ENCODE measurements at regions not wholly inside any gene's neighbourhood (a gene's known extent, or its start where the extent isn't known, plus 50 kb on each side); places are given as distances from the start of the nearest gene placed in this dataset.

DNA sequence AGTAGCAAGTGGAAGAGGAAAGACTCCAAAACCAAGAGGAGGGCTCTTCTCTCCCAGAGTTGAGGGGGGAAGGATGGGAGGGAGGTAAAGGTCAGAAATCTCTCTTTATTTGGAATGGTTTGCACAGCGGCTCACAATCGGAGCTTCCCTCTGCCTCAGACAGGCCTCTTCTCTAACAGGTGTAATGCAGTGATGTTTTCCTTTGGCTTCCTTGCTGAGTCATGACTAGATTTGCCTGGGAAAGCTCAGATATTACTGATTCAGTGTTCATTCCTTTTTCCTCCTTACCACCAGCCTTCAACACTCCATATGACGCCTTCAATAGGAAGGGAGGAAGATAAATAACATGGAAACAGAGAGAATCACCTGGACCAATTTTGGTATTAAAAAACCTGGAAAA is 136.6 kb downstream of the RNF152 start:
- ChIA-PET POLR2A (no interaction called here), CTCF (no interaction called here)
- Histone ChIP-seq H3K4me1 (ENCODE audit: control insufficient read depth in 1 of 2, extremely low read depth in 1 of 2, insufficient read depth in 2 of 2, low read length in 2 of 2) (no peaks in the 10 kb centered on the region), H3K9me3 (no peaks in the 10 kb centered on the region), H3K4me3 (ENCODE audit: control insufficient read depth in 1 of 2, extremely low read depth in 1 of 2, low read length in 1 of 2) (no peak overlapping the region), H3K27me3 (replicated peaks in 1 of 2; ENCODE audit: control insufficient read depth in 2 of 2, extremely low read depth in 1 of 2, insufficient read depth in 2 of 2, low read length in 1 of 2) (peaks cover 0 to 6% of the 10 kb centered on the region in 2 experiments), H3K27ac (ENCODE audit: low read length) (no peak overlapping the region), H3K36me3 (ENCODE audit: control insufficient read depth in 2 of 2, extremely low read depth in 1 of 2, insufficient read depth in 1 of 2, low read length in 1 of 2) (no peaks in the 10 kb centered on the region)
- H3K4me3 Mint-ChIP-seq, result no peak overlapping the region
- ATAC-seq (replicated peaks in 1 of 4) (no peak), DNase-seq (no peak)
- no peaks in the 10 kb centered on the region for H3K9me3 Mint-ChIP-seq
- H3K36me3 Mint-ChIP-seq, result no peaks in the 10 kb centered on the region
- no CpG with 5 or more reads among the region's 3 CpGs for WGBS (ENCODE audit: insufficient coverage)
- H3K4me1 Mint-ChIP-seq, result no peaks in the 10 kb centered on the region
- H3K27me3 Mint-ChIP-seq, result peaks cover 7 to 9% of the 10 kb centered on the region in 2 donors
- no peak overlapping the region for H3K27ac Mint-ChIP-seq

DNA sequence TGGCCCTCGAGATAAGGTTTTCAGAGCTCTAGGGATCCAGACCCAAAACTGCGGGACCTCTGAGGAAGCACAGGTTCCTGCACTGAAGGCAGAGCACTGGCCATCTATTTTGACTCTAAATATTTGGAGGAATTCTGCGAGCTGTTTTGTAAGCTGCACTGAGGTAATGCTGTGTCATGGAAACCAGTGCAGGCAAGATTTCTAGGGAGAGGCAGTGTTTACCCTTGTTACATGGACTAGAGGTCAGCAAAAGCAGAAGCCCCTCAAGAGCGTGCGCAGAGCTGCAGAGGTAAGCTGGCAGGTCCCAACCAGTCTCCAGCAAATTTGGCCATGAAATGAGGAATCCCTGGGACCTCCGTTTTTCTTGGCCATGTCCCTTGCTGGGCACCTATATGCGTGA is 137.3 kb downstream of the RNF152 start:
- Histone ChIP-seq H3K4me3 (ENCODE audit: control insufficient read depth in 1 of 2, extremely low read depth in 1 of 2, low read length in 1 of 2) (no peak overlapping the region), H3K4me1 (ENCODE audit: control insufficient read depth in 1 of 2, extremely low read depth in 1 of 2, insufficient read depth in 2 of 2, low read length in 2 of 2) (no peaks in the 10 kb centered on the region), H3K9me3 (no peaks in the 10 kb centered on the region), H3K36me3 (ENCODE audit: control insufficient read depth in 2 of 2, extremely low read depth in 1 of 2, insufficient read depth in 1 of 2, low read length in 1 of 2) (no peaks in the 10 kb centered on the region), H3K27ac (ENCODE audit: low read length) (no peak overlapping the region), H3K27me3 (replicated peaks in 1 of 2; ENCODE audit: control insufficient read depth in 2 of 2, extremely low read depth in 1 of 2, insufficient read depth in 2 of 2, low read length in 1 of 2) (peaks cover 0 to 7% of the 10 kb centered on the region in 2 experiments)
- Mint-ChIP-seq H3K9me3 (no peaks in the 10 kb centered on the region), H3K4me3 (no peak overlapping the region), H3K27me3 (peaks cover 7 to 8% of the 10 kb centered on the region in 2 donors), H3K36me3 (no peaks in the 10 kb centered on the region), H3K27ac (no peak overlapping the region), H3K4me1 (no peaks in the 10 kb centered on the region)
- no peak for DNase-seq
- 74% methylated on average over 6 of the region's 7 CpGs for WGBS (ENCODE audit: insufficient coverage)
- ATAC-seq (replicated peaks in 1 of 4), result no peak
- ChIA-PET CTCF (no interaction called here), POLR2A (no interaction called here)

DNA sequence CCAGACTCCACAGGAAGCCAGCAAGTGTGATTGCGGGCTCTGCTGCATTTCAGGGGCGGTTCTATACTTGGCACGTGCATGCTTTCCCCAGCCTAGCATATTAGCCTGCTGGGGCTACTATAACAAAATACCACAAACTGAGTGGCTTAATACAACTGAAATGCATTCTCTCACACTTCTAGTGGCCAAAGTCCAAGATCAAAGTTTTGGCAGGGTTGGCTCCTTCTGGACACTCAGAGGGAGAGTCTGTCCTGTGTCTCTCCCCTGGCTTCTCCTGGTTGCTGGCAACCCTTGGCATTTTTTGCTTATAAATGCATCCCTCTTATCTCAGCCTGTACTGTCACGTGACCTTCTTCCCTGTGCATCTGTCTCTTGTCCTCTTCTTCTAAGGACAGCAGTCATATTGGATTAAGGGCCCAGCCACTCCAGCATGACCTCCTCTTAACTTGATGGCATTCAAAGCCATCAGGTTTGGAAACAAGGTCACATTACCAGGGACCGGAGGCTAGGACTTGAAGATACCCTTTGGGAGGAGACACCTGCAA is 138.7 kb downstream of the RNF152 start:
- 92% methylated on average over 5 of the region's 5 CpGs for WGBS (ENCODE audit: insufficient coverage)
- no peaks in the 10 kb centered on the region for H3K4me1 Mint-ChIP-seq
- DNase-seq (no peak), ATAC-seq (replicated peaks in 1 of 4) (no peak)
- Histone ChIP-seq H3K4me1 (ENCODE audit: control insufficient read depth in 1 of 2, extremely low read depth in 1 of 2, insufficient read depth in 2 of 2, low read length in 2 of 2) (no peaks in the 10 kb centered on the region), H3K27ac (ENCODE audit: low read length) (no peak overlapping the region), H3K27me3 (replicated peaks in 1 of 2; ENCODE audit: control insufficient read depth in 2 of 2, extremely low read depth in 1 of 2, insufficient read depth in 2 of 2, low read length in 1 of 2) (peaks cover 0 to 7% of the 10 kb centered on the region in 2 experiments), H3K4me3 (ENCODE audit: control insufficient read depth in 1 of 2, extremely low read depth in 1 of 2, low read length in 1 of 2) (no peak overlapping the region), H3K36me3 (ENCODE audit: control insufficient read depth in 2 of 2, extremely low read depth in 1 of 2, insufficient read depth in 1 of 2, low read length in 1 of 2) (no peaks in the 10 kb centered on the region), H3K9me3 (no peaks in the 10 kb centered on the region)
- POLR2A ChIA-PET, result no interaction called here
- no peak overlapping the region for H3K27ac Mint-ChIP-seq
- peaks cover 5 to 7% of the 10 kb centered on the region in 2 donors for H3K27me3 Mint-ChIP-seq
- CTCF ChIA-PET, result no interaction called here
- no peak overlapping the region for H3K4me3 Mint-ChIP-seq
- H3K9me3 Mint-ChIP-seq, result no peaks in the 10 kb centered on the region
- no peaks in the 10 kb centered on the region for H3K36me3 Mint-ChIP-seq

DNA sequence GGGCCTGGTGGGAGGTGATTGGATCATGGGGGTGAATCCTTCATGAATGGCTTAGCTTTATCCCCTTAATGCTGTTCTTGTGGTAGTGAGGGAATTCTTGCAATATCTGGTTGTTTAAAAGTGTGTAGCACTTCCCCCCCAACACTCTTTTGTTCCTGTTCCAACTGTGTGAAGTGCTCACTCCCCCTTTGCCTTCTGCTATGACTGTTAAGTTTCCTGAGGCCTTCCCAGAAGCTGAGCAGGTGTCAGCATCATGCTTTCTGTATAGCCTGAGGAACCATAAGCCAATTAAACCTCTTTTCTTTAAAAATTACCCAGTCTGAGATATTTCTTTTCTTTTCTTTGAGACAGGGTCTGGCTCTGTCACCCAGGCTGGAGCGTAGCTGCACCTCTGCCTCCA is 139.4 kb downstream of the RNF152 start:
- Mint-ChIP-seq H3K27me3 (peaks cover 7 to 8% of the 10 kb centered on the region in 2 donors), H3K27ac (no peak overlapping the region), H3K9me3 (no peaks in the 10 kb centered on the region), H3K4me1 (no peaks in the 10 kb centered on the region), H3K4me3 (no peak overlapping the region), H3K36me3 (no peaks in the 10 kb centered on the region)
- Histone ChIP-seq H3K36me3 (ENCODE audit: control insufficient read depth in 2 of 2, extremely low read depth in 1 of 2, insufficient read depth in 1 of 2, low read length in 1 of 2) (no peaks in the 10 kb centered on the region), H3K27ac (ENCODE audit: low read length) (no peak overlapping the region), H3K27me3 (replicated peaks in 1 of 2; ENCODE audit: control insufficient read depth in 2 of 2, extremely low read depth in 1 of 2, insufficient read depth in 2 of 2, low read length in 1 of 2) (peaks cover 0 to 7% of the 10 kb centered on the region in 2 experiments), H3K4me3 (ENCODE audit: control insufficient read depth in 1 of 2, extremely low read depth in 1 of 2, low read length in 1 of 2) (no peak overlapping the region), H3K4me1 (ENCODE audit: control insufficient read depth in 1 of 2, extremely low read depth in 1 of 2, insufficient read depth in 2 of 2, low read length in 2 of 2) (no peaks in the 10 kb centered on the region), H3K9me3 (no peaks in the 10 kb centered on the region)
- DNase-seq (no peak), ATAC-seq (replicated peaks in 1 of 4) (no peak)
- 100% methylated on average over 1 of the region's 1 CpG for WGBS (ENCODE audit: insufficient coverage)
- ChIA-PET POLR2A (no interaction called here), CTCF (no interaction called here)

DNA sequence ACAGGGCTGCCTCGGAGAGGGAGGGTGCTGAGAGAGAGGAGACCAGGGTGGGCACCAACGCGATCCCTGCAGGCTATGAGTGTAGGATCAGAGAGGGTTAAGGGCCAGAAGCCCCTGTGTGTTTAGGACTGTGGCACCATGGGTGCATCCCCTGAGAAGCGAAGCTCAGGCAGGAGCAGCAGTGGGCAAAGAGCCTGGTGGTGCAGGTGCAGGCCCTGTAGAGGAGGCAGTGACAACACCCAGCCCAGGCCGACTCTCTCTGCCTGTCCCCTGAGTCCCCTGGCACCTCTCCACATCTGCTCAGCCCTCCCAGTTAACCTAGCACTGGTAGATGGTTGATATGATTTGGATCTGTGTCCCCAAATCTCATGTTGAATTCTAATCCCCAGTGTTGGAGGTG is 139.8 kb downstream of the RNF152 start:
- Mint-ChIP-seq H3K36me3 (no peaks in the 10 kb centered on the region), H3K27ac (no peak overlapping the region), H3K4me3 (no peak overlapping the region), H3K4me1 (no peaks in the 10 kb centered on the region), H3K27me3 (peaks cover 8 to 10% of the 10 kb centered on the region in 2 donors), H3K9me3 (no peaks in the 10 kb centered on the region)
- Histone ChIP-seq H3K4me1 (ENCODE audit: control insufficient read depth in 1 of 2, extremely low read depth in 1 of 2, insufficient read depth in 2 of 2, low read length in 2 of 2) (no peaks in the 10 kb centered on the region), H3K27ac (ENCODE audit: low read length) (no peak overlapping the region), H3K4me3 (ENCODE audit: control insufficient read depth in 1 of 2, extremely low read depth in 1 of 2, low read length in 1 of 2) (no peak overlapping the region), H3K9me3 (no peaks in the 10 kb centered on the region), H3K27me3 (replicated peaks in 1 of 2; ENCODE audit: control insufficient read depth in 2 of 2, extremely low read depth in 1 of 2, insufficient read depth in 2 of 2, low read length in 1 of 2) (peaks cover 0 to 7% of the 10 kb centered on the region in 2 experiments), H3K36me3 (ENCODE audit: control insufficient read depth in 2 of 2, extremely low read depth in 1 of 2, insufficient read depth in 1 of 2, low read length in 1 of 2) (no peaks in the 10 kb centered on the region)
- ChIA-PET POLR2A (no interaction called here), CTCF (no interaction called here)
- no peak for ATAC-seq (replicated peaks in 1 of 4)
- no peak for DNase-seq
- 76% methylated on average over 3 of the region's 5 CpGs for WGBS (ENCODE audit: insufficient coverage)

DNA sequence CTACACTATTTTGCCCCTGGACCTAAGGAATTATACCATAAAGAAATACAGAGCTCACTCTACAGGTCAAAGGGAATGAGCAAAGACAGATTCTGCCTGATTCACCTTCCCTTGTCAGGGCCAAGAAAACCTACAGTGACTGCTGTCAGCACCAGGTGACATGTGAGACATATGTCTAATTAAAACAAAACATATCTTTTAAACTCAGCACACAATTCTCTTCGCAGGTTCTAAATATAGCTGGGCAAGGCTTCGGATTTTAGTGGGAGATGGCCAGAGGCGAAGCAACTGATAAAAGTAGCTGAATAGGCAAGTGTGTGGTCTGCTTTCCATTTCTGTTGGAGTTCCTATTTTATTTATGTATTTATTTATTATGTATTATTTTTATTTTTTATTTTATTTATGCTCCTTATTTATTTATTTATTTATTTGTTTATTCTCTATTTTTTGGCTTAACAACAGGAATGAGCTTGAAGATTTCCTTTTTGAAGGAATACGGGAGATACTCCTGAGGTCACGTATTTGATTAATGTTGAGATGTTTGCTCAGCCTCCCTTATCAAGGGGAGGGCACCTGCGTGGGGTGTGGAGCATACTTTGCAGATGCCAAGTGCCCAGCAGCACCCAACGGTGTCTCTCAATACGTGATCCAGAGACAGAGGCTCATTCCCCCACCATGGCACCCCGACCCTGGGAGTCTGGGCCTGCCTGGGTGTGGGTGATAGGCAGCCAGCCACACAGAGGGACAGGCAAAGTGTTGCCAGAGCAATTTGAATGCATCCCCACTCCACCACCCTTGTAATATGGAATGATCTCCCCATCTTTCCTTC is 141.8 kb downstream of the RNF152 start:
- Mint-ChIP-seq H3K4me3 (no peak overlapping the region), H3K36me3 (no peaks in the 10 kb centered on the region), H3K27ac (no peak overlapping the region), H3K9me3 (no peaks in the 10 kb centered on the region), H3K4me1 (no peaks in the 10 kb centered on the region), H3K27me3 (peaks cover 8 to 16% of the 10 kb centered on the region in 2 donors)
- POLR2A ChIA-PET, result no interaction called here
- Histone ChIP-seq H3K36me3 (ENCODE audit: control insufficient read depth in 2 of 2, extremely low read depth in 1 of 2, insufficient read depth in 1 of 2, low read length in 1 of 2) (no peaks in the 10 kb centered on the region), H3K27me3 (replicated peaks in 1 of 2; ENCODE audit: control insufficient read depth in 2 of 2, extremely low read depth in 1 of 2, insufficient read depth in 2 of 2, low read length in 1 of 2) (peaks cover 0 to 7% of the 10 kb centered on the region in 2 experiments), H3K27ac (ENCODE audit: low read length) (no peak overlapping the region), H3K9me3 (no peaks in the 10 kb centered on the region), H3K4me3 (ENCODE audit: control insufficient read depth in 1 of 2, extremely low read depth in 1 of 2, low read length in 1 of 2) (no peak overlapping the region), H3K4me1 (ENCODE audit: control insufficient read depth in 1 of 2, extremely low read depth in 1 of 2, insufficient read depth in 2 of 2, low read length in 2 of 2) (no peaks in the 10 kb centered on the region)
- DNase-seq (no peak), ATAC-seq (replicated peaks in 1 of 4) (no peak)
- CTCF ChIA-PET, result no interaction called here
- 100% methylated on average over 3 of the region's 9 CpGs for WGBS (ENCODE audit: insufficient coverage)
